HG03442 (cell line): ENCODE measurements at regions not wholly inside any gene's neighbourhood (a gene's known extent, or its start where the extent isn't known, plus 50 kb on each side); places are given as distances from the start of the nearest gene placed in this dataset.
"Not testable (repeated sequence)": the region's sequence is repeated elsewhere in the genome, so short reads cannot be mapped to it uniquely, and the experiment has no call there.

Experiments
- ATAC-seq: cut with Tn5 transposase; IDR thresholded peaks from one replicate; pipeline ENCODE4 v1.9.1; 2021; ENCODE audit warnings: mild to moderate bottlenecking, moderate library complexity; ENCODE audit not compliant: unreplicated experiment

GRCh38 chr5:148740966-148741742, 85.3 kb upstream of the ADRB2 start:
- ATAC-seq, result peak; percentile 59

DNA sequence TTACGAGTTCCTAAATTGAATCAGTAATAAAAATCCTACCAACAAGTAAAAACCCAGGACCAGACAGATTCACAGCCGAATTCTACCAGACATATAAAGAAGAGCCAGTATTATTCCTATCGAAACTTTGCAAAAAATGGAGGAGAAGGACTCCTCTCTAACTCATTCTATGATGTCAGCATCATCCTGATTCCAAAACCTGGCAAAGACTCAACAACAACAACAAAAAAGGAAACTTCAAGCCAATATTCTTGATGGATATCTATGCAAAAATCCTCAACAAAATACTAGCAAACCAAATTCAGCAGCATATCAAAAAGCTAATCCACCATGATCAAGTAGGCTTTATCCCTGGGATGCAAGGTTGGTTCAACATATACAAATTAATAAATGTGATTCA, 84.6 kb upstream of the ADRB2 start:
- not testable (repeated sequence) for ATAC-seq

DNA sequence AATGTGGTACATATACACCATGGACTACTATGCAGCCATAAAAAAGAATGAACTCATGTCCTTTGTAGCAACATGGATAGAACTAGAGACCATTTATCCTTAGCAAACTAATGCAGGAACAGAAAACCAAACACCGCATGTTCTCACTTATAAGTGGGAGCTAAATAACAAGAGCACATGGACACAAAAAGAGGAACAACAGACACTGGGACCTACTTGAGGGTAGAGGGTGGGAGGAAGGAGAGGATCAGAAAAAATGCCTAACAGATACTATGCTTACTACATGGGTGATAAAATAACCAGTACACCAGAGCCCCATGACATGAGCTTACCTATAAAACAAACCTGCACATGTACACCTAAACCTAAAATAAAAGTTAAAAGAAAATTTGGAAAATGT, 82.0 kb upstream of the ADRB2 start:
- ATAC-seq, result not testable (repeated sequence)

DNA sequence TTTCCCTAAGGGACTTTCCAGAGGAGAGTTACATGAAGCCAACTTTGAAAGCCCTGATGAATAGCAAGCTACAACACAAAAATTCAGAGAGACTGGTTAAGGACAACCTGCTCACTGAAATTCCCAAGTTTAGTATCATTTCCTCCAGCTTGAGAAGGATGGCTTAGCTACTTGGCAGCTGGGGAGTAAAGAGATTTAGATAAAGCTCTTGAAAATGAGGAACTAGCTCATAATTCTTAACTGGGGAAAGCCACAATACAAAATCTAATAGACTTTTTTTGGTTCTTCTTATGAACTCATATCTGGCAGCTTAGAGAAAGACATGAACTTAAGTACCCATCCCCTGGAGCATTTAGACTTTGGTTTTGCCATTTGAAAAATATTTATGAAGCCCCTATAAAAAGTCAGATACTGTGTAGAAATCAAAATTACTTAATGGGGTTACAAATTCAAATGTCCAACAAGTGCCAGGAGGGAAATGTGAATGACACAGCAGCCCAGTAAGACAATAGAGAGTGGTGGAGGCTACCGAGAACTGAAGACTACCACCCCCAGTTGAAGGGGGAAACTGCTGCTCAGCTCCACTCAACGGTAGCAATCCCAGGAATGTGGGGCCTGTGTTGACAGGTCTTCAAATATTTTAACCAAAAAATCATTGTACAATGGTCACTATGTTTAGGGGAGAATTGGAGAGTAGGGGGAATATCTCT, 79.4 kb upstream of the ADRB2 start:
- ATAC-seq, result peak; percentile 84

- ATAC-seq, result no peak
Measured at GRCh38 chr5:148747536-148747906, 78.9 kb upstream of the ADRB2 start.

DNA sequence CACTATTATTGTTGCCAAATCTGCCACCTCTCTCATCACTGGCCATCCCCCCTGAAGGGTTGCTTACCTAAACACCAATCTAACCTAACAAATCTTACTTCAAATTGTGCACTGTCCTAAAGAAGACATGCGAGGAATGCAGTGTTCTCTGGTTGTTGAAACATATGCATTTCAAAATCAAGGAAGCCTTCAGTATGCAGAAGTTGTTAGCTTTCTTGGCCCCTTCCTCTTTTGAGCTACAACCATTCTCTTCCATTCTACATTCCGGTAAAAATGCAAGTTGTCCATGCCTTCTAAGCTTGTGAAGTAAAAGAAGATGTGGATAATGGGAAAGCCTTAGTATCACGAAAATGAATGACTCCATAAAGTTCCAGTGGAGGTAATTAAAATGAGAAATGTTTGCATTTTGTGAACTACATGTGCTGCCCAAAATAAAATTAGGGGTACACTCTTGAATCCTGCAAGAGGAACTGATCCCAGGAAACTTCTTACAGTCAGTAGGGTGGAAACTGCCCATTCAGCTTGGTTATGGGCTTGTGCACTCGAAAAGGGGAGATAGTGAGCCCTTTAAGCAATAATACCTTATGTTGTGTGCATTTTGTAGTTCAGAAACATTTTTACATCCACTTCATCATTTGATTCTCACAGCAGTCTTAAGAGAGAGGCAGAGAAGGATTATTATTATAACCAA, 77.6 kb upstream of the ADRB2 start:
- no peak for ATAC-seq

DNA sequence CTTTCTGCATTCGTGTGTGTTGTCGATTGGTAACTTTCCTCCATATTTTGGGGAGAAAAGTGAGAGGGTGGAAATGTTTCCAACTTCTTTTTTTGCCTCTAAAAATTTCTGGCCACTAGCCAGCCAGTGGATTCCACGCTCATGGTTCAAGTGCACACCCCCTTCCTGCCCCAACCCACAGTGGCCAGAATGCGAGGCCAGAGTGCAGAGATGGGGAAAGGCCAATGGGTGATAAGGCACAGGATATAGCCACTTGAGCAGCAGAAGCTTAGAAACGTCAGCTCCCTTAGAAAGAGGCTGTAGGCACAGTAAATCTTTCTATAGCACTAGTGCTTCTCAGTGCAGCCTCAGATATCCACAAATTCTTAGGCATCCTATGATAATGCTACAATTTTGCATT, 75.8 kb upstream of the ADRB2 start:
- ATAC-seq, result no peak

DNA sequence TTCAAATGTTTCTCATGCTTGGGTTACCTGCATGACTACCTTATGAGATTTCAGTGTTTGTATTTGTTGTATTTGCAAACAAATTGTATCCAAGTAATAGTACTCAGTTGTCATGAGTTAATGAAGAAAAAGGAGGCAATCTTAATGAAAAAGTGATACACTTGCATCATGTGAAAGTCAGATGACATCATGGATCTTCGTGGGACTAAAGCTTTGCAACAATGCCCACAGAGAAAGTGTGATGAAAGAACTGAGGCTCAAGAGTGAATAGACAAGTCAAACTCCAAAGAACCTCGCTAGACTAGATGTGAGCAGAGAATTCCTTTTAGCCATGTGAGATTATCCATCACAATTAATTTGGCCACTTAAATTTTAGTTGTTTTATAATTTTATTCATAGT, 75.4 kb upstream of the ADRB2 start:
- no peak for ATAC-seq

- ATAC-seq, result not testable (repeated sequence)
Measured at GRCh38 chr5:148752375-148752774, 74.0 kb upstream of the ADRB2 start.

DNA sequence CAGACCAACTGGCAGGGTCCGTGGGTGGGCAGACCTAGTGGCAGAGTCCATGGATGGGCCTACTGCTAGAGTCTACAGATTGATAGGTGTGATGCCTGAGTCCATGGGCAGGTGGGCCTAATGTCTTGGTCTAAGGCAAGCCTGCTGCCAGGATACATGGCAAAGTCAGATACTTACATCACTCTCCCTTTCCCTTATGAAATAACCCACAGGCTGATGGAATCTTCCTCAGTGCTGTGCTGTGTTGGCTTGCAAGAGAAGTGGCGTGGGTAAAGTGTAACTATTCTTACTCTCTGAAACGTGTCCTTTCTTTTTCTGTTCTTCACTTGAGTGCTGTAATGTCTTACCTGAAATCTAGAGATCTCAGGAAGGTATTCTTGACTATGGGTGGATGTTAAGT, 67.3 kb upstream of the ADRB2 start:
- no peak for ATAC-seq

DNA sequence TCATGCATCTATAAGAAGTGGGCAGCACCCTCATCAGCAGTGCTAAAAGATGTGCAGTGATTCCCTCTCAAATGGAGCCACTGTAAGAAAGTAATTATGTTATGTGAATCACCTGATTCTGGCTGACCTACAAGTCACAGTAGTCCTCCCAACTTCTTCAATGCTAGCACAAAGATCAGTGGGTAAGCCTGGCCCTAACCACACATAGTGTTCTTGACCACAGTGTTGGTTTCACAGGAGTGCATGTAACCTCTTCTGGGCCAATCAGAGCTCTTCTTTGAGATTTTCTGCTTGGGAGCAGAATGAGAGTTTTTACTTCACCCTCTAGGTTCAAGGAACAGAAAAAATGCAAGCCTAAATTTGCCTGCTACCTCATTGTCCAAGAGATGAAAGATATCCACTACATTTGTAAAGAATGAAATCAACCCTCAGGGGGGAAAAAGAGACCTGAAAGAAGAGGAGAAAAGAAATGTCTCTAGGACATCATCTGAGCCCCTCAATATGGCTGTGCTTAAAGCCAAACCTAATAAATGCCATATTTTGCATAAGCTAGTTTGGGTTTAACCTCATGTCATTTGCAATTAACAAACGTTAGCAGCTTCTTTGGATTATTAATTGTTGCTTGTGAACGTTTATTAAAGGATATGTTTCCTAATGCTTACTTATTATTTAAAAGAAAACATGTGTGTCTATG, 65.3 kb upstream of the ADRB2 start:
- peak; percentile 100 for ATAC-seq

GRCh38 chr5:148763996-148764395, 62.4 kb upstream of the ADRB2 start:
- ATAC-seq, result no peak

DNA sequence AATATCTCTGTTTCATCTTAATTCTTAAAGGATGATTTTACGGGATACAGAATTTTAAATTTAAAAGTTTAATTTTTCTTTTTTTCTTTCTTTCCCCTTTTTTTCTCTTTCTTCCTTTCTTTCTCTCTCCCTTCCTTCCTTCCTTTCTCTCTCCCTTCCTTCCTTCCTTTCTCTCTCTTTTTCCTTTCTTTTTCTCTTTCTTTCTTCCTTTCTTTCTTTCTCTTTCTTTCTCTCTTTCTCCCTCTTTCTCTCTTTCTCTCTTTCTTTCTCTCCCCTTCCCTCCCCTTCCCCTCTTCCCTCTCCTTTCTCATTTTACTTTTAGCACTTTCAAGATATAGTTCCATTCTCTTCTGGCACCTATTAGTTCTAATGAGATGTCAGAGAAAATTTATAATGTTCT, 61.4 kb upstream of the ADRB2 start:
- no peak for ATAC-seq

- no peak for ATAC-seq
Measured at GRCh38 chr5:148768806-148769415, 57.5 kb upstream of the ADRB2 start.

- no peak for ATAC-seq
Measured at GRCh38 chr5:148769941-148770340, 56.5 kb upstream of the ADRB2 start.

GRCh38 chr5:148774313-148774712, 52.1 kb upstream of the ADRB2 start:
- no peak for ATAC-seq

- no peak for ATAC-seq
Measured at GRCh38 chr5:148776261-148776660, 50.1 kb upstream of the ADRB2 start.
